Esophagus muscularis mucosa (tissue), 4 donors: ENCODE measurements at regions not wholly inside any gene's neighbourhood (a gene's known extent, or its start where the extent isn't known, plus 50 kb on each side); places are given as distances from the start of the nearest gene placed in this dataset.

ENCODE experiments used
- EP300 ChIP-seq: sonication (generic); formaldehyde crosslinking; IDR thresholded peaks from one replicate; pipeline ENCODE4 v1.6.1; 2017; ENCODE audit warnings: antibody characterized with exemption
- POLR2A ChIP-seq: fragments of 450-650 bp; IDR thresholded peaks from one replicate; pipeline ENCODE4 v1.6.1; 2017; ENCODE audit warnings: antibody characterized with exemption, moderate library complexity, mild to moderate bottlenecking, low read depth
- POLR2AphosphoS5 ChIP-seq, 2 donors: sonication (generic); formaldehyde crosslinking; IDR thresholded peaks; one replicate each; pipeline ENCODE4 v1.6.1; 2017; ENCODE audit warnings: antibody characterized with exemption in 2 of 2
- TF ChIP-seq, protein P1 (sequence below), 3 experiments: fragments of 200-600 bp in 2 of 3; fragments of 450-650 bp in 1 of 3; sonication (generic) in 2 of 3; IDR thresholded peaks; one replicate each; pipeline ENCODE4 v1.5.1; 2017 to 2019; ENCODE audit warnings: antibody characterized with exemption in 3 of 3, mild to moderate bottlenecking in 2 of 3, moderate library complexity in 1 of 3

GRCh38 chr15:62464705-62465104 lies 299.6 kb upstream of the C2CD4B start:
- TF ChIP-seq POLR2A (no peak), EP300 (no peak), POLR2AphosphoS5 (IDR thresholded peaks at IDR 0.05) (no peak)
- TF ChIP-seq, protein P1, sequence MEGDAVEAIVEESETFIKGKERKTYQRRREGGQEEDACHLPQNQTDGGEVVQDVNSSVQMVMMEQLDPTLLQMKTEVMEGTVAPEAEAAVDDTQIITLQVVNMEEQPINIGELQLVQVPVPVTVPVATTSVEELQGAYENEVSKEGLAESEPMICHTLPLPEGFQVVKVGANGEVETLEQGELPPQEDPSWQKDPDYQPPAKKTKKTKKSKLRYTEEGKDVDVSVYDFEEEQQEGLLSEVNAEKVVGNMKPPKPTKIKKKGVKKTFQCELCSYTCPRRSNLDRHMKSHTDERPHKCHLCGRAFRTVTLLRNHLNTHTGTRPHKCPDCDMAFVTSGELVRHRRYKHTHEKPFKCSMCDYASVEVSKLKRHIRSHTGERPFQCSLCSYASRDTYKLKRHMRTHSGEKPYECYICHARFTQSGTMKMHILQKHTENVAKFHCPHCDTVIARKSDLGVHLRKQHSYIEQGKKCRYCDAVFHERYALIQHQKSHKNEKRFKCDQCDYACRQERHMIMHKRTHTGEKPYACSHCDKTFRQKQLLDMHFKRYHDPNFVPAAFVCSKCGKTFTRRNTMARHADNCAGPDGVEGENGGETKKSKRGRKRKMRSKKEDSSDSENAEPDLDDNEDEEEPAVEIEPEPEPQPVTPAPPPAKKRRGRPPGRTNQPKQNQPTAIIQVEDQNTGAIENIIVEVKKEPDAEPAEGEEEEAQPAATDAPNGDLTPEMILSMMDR (IDR thresholded peaks at IDR 0.05): no peak
